Activated CD8-positive, alpha-beta memory T cell treated with anti-CD3 and anti-CD28 coated beads for 1 hour (primary cell): ENCODE measurements at regions not wholly inside any gene's neighbourhood (a gene's known extent, or its start where the extent isn't known, plus 50 kb on each side); places are given as distances from the start of the nearest gene placed in this dataset.
"Not testable (repeated sequence)": the region's sequence is repeated elsewhere in the genome, so short reads cannot be mapped to it uniquely, and the experiment has no call there.

ENCODE experiments used
- DNase-seq, 2 donors: peaks; one replicate each; pipeline ENCODE4 v3.0.0-alpha.2; 2020; ENCODE audit warnings: low read depth in 1 of 2; ENCODE audit errors: extremely low read depth in 1 of 2

DNA sequence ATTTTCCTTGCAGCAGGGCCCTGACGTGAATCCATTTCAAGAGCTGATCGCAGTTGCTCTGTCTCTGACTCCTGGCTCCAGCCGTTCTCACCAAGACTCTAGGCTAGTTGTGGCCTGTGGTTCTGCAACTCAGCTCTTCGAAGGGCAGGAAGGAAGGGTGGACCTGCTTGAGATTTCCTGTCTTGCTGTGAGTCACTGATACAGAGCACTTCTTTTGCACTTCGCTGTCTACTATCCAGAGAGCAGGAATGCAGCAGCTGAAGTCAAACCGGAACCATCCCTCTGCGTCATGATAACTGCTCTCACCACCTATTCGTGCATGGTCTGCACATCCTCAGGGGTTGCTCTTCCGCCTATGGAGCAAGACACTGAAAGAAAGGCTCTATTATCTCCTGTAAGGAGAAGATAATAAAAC lies 59.7 kb downstream of the RAP2B start:
- DNase-seq, result peak; percentile 43 to 70

DNA sequence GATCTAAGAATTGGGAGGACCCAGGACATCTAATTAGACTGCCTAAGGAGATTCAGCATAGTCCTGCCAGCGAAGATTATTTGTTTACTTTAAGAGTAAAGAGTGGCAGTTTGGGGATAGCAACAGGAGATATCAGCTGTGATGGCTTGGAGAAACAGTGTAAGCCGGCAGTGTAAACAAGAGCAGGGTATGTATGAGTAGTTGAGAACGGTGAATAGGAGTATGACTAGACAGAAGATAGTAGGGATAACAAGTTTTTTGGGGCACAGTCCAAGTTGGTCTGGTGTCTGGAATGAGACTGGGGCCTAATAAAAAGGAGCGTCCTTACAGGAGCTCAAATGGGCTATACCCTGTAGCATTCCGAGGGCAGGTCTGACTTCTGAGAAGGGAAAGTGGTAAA lies 64.9 kb downstream of the RAP2B start:
- not testable (repeated sequence) for DNase-seq

DNA sequence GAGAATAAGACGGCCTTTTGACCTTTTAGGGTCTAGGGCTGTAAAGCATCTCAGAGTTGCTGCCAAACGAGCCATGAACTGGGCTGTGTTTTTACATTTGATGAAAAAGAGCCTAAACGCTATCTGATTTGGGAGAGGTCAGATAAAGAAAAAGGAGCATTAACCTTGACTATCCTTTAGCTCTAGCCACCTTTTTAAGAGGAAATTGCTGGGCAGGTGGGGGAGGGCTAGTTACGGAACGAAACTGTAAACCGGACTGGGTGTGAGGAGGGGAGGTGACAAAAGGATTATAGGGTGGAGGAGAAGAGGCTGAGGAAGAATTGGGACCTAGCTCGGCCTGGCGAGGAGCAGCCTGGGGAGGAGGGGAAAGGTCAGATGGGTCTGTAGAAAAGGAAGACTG lies 68.4 kb downstream of the RAP2B start:
- not testable (repeated sequence) for DNase-seq

DNA sequence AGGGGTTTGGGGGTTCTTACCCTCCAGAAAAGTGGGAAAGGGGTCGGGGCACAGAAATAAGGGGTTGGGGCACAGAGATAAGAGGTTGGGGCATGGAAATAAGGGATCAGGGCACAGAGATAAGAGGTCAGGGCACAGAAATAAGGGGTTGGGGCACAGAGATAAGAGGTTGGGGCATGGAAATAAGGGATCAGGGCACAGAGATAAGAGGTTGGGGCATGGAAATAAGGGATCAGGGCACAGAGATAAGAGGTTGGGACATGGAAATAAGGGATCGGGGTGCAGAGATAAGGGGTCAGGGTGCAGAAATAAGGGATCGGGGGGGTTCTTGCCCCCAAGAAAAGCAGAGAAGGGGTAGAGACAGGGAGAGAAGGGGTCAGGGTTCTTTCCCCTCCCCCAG lies 69.2 kb downstream of the RAP2B start:
- not testable (repeated sequence) for DNase-seq

DNA sequence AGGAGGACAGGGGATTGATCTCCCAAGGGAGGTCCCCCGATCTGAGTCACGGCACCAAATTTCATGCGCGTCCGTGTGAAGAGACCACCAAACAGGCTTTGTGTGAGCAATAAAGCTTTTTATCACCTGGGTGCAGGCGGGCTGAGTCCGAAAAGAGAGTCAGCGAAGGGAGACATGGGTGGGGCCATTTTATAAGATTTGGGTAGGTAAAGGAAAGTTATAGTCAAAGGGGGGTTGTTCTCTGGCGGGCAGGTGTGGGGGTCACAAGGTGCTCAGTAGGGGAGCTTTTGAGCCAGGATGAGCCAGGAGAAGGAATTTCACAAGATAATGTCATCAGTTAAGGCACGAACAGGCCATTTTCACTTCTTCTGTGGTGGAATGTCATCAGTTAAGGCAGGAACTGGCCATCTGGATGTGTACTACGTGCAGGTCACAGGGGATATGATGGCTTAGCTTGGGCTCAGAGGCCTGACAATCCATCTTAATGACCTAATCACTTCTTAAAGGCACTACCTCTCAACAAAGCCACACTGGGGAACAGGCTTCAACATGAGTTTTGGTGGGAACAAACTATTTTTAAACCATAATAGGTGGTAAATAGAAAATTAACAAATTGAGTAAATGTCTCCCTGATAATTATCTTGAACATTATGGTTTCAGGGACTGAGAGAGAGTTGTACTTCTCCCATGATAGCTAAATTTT lies 70.2 kb downstream of the RAP2B start:
- DNase-seq, result not testable (repeated sequence)

DNA sequence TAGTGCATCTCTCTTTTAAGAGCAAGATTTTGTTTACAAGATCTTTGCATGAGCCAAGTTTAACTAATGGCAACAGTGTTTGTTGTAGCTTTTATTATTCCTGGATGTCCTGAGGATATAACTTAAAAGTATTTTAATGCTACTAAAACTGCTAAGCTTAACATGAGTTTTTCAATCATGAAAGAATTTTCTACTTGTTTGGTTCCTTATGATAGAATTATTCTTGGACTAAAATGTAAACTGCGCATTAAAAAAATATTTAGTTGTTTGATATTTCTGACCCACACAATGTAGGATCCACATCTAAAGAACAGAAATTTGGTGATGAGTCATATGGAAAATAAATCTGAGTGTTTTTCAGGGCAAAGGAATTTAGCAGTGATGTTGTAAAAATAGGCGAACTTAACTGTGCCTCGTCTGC lies 70.8 kb downstream of the RAP2B start:
- no peak for DNase-seq

DNA sequence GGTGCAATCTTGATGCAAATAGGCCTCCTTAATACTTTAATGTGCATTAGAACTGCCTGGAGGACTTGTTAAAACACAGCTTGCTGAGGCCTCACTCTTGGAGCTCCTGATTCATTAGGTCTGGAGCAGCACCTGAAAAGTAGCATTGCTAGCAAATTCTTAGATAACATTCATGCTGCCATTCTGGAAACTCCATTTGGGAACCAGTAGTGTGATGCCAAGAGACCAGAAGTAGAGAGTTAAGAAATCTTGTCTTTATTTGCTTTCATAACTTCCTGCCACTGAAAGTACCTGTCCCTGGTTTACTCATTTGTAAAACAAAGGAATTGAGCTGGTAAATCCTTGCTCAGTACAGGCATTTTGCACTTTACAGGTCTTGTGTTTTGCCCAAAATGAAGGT lies 72.0 kb downstream of the RAP2B start:
- no peak for DNase-seq

DNA sequence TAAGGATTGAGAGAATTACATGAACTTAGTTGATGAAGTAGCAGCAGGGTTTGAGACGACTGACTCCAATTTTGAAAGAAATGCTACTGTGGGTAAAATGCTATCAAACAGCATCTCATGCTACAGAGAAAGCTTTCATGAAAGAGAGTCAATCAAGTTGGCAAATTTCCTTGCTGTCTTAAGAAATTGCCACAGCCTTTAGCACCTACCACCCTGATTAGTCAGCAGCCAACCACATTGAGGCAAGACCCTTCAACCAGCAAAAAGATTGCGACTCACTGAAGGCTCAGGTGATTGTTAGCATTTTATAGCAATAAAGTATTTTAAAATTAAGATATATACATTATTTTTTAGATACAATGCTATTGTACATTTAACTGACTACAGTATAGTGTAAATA lies 80.9 kb downstream of the RAP2B start:
- no peak for DNase-seq

DNA sequence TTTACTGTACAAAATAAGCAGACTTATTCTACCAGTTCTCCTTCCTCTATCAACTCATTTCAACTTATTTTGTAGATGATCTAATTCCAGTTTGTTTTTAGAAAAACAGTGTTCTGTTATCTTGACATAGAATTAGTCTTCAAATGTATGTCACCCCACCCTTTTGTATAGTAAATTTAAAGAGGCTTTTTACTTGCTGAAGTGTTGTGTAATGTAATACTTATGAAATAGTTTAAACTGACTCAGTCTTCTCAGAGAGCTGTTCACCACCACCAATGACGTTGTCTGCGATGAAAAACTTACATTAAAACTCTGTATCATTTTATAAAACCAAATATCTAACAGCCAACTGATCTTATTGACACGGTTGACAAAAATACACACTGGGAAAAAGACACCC lies 82.9 kb downstream of the RAP2B start:
- no peak for DNase-seq

DNA sequence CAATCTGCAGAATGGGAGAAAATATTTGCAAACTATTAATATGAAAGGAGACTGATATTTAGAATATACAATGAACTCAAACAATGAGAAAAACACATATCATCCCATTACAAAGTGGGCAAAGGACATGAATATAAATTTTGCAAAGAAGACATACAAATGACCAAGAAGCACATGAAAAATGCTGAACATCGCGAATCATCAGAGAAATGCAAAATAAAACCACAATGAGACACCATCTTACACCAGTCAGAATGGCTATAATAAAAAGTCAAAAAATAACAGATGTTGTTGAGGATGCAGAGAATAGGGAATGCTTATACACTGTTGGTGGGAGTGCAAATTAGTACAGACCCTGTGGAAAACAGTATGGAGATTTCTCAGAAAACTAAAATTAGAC lies 83.6 kb downstream of the RAP2B start:
- DNase-seq, result no peak

DNA sequence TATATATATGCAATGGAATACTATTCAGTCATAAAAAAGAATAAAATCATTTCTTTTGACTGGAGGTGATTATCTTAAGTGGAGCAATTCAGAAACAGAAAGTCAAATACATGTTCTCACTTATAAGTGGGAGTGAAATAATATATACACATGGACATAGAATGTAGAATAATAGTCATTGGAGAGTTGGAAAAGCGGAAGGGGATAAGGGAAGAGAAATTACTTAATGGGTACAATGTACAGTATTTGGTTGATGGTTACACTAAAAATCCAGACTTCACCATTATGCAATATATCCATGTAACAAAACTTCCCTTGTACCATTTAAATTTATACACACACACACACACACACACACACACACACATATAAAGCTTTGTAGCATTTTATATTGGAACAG lies 84.3 kb downstream of the RAP2B start:
- no peak for DNase-seq

DNA sequence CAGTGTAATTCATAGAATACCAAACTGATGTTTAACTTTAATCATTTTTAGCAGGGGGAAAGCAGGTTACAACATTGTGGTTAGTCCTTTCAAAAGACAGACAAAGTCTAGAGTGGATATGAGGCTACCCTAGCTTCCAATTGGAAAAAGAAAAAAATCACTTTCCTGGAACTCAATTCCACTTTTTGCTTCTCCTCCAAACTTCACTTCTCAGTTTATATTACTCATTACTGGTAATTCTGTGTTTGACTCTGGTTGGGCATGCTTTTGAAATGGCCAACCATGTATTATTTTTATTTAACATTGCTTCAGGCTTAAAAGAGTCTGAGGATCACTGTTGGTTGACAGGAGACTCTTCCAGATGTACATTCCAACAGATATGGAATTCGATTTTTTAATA lies 84.8 kb downstream of the RAP2B start:
- no peak for DNase-seq

DNA sequence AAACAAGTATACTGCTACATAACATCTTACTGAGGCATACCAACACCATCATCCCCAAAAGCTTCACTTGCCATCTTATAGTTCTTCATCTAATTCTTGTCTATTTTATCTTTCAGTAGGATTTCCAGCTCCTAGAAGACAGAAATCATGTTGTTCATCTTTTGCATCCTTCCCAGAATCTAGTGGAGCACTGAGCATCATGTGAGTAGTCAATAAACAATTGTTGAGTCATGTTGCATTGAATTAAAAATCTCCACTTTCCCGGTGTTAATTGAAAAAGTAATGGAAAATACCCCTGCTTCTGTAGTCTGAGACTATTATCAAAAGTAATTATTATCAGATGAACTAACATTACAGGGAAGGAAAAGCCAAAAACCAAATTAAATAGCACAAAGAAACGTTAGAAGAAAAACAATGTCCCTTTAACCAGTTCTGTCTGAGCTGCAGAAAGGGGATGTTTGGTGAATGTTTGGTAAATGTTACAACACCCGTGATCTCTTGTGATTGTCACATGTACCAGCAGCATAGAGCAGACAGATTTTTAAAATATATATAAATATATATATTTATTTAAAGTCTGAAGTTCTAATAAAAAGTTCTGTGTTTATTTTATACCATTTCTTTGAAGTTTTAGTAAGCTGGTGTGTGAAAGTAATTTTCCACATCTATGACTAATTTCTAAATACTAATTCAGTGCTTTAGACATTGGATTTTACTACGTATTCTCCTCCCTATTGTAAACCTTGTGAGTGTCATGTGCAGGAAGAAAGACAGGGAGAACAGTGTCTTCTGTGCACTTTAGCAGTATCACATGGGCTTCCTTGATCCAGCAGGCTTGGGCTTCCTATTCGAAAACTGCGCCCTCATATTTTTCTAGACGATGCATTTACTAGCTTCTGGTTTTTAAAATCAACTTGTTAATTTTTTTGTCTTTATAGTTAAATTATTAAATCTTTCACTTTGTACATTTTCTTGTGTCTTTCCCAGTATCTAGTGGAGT lies 85.6 kb downstream of the RAP2B start:
- no peak for DNase-seq

DNA sequence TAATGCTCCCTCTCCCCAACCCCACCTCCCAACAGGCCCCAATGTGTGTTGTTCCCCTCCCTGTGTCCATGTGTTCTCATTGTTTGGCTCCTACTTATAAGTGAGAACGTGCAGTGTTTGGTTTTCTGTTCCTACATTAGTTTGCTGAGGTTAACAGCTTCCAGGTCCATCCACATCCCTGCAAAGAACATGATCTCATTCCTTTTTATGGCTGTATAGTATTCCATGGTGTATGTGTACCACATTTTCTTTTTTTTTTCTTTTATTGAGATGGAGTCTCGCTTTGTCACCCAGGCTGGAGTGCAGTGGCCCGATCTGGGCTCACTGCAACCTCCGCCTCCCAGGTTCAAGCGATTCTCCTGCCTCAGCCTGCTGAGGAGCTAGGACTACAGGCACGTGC lies 86.8 kb downstream of the RAP2B start:
- not testable (repeated sequence) for DNase-seq

DNA sequence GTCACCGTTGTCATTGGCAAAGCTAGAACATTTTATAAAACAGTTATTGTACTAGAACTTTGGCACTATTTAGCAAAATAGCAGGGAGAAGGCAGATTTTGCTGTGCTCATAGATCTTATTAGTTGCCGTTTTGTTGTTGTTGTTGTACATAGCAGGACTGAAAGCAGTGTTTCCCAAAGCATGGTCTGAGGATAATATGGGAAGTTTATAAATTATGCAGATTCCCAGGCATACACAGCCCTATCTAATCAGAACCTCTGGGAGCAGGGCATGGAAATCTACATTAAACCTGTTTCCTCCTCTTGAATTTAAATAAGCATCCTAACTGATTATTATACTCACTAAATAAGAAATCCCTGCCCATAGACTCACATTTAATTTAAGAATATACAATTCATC lies 87.9 kb downstream of the RAP2B start:
- DNase-seq, result no peak

DNA sequence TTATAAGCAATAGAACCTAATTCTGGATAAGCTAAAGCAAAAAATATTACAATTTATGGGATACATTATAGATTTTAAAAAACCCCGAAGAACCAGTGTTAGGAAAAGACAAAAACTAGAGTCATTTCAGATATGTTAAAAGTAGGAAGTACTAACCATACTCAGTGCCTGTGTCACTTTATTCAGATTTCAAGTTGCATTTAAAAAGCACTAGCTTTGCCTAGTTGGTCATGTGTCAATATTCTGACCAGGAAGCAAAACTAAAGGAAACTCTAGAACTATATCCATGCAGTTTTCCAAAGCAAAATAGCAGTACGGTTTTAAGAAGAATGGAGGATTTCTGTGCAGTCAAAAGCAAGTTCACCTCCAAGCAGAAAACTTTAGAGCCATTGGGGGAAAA lies 88.4 kb downstream of the RAP2B start:
- no peak for DNase-seq

DNA sequence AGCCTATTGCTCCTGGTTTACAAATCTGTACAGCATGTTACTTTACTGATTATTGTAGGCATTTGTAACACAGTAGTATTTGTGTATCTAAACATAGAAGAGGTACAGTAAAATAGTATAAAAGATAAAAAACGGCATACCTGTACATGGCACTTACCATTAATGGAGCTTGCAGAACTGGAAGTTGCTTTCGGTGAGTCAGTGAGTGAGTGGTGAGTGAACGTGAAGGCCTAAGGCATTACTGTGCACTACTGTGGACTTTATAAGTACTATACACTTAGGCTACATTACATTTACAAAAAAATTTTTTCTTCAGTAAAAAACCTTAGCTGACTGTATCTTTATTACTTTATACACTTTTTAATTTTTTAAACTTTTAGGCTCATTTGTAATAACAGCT lies 90.9 kb downstream of the RAP2B start:
- no peak for DNase-seq

DNA sequence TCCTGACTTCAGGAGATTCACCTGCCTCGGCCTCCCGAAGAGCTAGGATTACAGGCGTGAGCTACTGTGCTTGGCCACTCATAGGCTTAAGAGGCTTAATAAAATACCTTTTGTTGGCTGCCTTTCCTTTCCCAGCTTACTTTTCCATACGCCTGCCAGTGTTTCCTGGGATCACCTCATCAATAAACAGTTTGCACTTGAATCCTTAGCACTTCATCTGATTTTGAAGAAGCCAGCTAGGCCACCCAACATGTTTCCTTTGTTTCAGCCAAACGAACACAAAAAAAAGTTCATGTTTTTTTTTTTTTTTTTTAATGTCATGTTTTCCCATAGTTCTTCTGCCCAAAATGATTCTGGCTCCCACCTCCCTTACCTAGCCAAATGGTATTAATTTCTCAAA lies 92.3 kb downstream of the RAP2B start:
- no peak for DNase-seq

DNA sequence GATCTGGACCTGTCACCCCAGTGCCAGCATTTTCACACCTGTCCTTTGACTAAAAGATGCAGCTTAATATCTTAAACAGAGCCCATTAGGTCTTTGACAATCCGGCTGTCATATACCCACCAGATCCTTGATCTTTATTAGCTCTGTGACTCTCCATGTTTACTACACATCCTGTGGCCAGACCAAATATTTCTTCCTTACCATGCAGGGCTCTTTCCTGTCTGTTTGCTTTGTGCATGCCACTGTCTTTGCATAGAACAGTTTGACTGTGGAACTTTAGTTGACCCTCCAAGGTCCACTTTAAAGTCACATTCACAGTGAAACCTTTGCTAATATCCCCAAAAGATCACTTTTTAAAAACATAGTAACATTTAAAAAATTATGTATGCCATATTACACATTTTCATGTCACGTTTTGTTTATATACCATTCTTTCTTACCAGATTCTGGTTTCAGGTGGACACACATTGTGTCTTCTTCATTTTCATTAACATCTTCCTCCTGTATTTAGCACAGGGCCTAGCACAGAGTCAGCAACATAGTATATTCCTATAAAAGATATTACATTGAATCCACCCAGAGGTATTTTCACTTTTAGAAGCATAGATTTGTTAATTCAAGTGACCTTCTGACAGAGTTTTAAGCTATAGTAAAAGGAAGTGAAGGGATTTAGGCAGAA lies 95.8 kb downstream of the RAP2B start:
- no peak for DNase-seq

DNA sequence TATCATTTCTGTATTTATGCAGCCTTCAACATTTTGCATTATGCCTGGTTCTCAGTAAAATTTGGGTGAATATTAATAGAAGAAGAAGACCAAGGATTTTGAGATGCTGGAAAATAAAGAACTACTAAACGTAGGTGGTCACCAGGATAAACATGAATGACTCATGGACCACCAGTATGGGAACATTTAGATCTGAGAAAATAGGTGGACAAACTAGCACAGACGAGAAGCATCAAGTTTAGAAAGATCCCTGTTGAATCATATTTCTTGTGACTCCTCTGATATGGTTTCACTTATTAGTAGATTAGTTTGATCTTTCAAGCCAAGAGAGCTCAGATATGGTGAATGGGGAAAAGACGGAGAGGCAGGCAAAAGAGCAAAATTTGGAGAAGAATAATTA lies 97.9 kb downstream of the RAP2B start:
- DNase-seq, result no peak

DNA sequence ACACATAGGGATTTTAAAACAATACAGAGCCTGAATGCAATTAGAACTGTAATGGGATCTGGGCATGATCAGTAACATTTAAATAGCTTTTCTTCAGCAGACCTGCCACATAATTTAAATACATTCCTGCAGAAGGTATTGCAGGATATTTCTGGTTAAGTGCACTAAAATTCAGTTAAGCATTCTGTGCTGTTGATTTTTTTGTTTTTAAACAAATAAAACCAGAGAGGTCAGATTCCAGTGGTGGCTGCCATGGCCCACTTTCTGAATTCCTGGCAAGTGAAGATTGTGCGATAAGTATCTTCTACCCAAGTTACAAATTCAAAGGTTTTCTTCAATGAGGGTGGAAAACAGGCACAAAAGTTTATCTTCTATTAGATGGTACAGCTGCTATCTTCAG lies 98.7 kb downstream of the RAP2B start:
- no peak for DNase-seq

DNA sequence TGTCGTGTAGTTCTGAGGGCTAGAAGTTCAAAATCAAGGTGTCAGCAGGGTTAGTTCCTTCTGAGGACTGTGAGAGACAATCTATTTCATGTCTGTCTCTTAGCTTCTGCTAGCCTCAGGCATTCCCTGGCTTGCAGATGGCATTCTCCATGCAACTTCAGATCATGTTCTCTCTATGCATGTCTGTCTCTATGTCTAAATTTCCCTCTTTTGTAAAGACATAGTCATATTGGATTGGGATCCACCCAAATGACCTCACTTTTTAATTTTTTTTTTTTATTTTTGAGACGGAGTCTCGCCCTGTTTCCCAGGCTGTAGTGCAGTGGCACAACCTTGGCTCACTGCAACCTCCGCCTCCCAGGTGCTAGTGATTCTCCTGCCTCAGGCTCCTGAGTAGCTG lies 104.6 kb downstream of the RAP2B start:
- no peak for DNase-seq
